ENCODE measurements at regions not wholly inside any gene's neighbourhood (a gene's known extent, or its start where the extent isn't known, plus 50 kb on each side); places are given as distances from the start of the nearest gene placed in this dataset.

GRCh38 chr1:71262970-71263369 is 182.1 kb upstream of the ZRANB2 start:
- DNase-seq = no peak

GRCh38 chr1:71252900-71253299 is 172.1 kb upstream of the ZRANB2 start:
- DNase-seq = no peak

GRCh38 chr1:71245246-71245645 is 164.4 kb upstream of the ZRANB2 start:
- DNase-seq = no peak

GRCh38 chr1:71242239-71242638 is 161.4 kb upstream of the ZRANB2 start:
- DNase-seq = no peak

GRCh38 chr1:71240656-71241055 is 159.8 kb upstream of the ZRANB2 start:
- no peak for DNase-seq

- DNase-seq = no peak
Observed at GRCh38 chr1:71236503-71236902, 155.7 kb upstream of the ZRANB2 start.

GRCh38 chr1:71233645-71234044 is 152.8 kb upstream of the ZRANB2 start:
- DNase-seq = no peak

GRCh38 chr1:71232786-71233185 is 152.0 kb upstream of the ZRANB2 start:
- DNase-seq = no peak

- DNase-seq = no peak
Observed at GRCh38 chr1:71232166-71232763, 151.4 kb upstream of the ZRANB2 start.

- DNase-seq = no peak
Observed at GRCh38 chr1:71231751-71232150, 150.9 kb upstream of the ZRANB2 start.

- no peak for DNase-seq
Observed at GRCh38 chr1:71228742-71229365, 148.0 kb upstream of the ZRANB2 start.

GRCh38 chr1:71228241-71228640 is 147.4 kb upstream of the ZRANB2 start:
- no peak for DNase-seq

- DNase-seq = no peak
Observed at GRCh38 chr1:71224741-71225377, 144.0 kb upstream of the ZRANB2 start.

- no peak for DNase-seq
Observed at GRCh38 chr1:71223641-71224340, 143.0 kb upstream of the ZRANB2 start.

- DNase-seq = no peak
Observed at GRCh38 chr1:71222668-71223067, 141.8 kb upstream of the ZRANB2 start.

GRCh38 chr1:71210718-71211117 is 129.9 kb upstream of the ZRANB2 start:
- DNase-seq = no peak

- no peak for DNase-seq
Observed at GRCh38 chr1:71203241-71203640, 122.4 kb upstream of the ZRANB2 start.

GRCh38 chr1:71200503-71200902 is 119.7 kb upstream of the ZRANB2 start:
- no peak for DNase-seq

- DNase-seq = peak; percentile 3
Observed at GRCh38 chr1:71196685-71197084, 115.8 kb upstream of the ZRANB2 start.

GRCh38 chr1:71193153-71193552 is 112.3 kb upstream of the ZRANB2 start:
- DNase-seq = no peak

GRCh38 chr1:71191520-71191919 is 110.7 kb upstream of the ZRANB2 start:
- DNase-seq = no peak

- no peak for DNase-seq
Observed at GRCh38 chr1:71190843-71191242, 110.0 kb upstream of the ZRANB2 start.

- DNase-seq = no peak
Observed at GRCh38 chr1:71184410-71184809, 103.6 kb upstream of the ZRANB2 start.

GRCh38 chr1:71179997-71180396 is 99.2 kb upstream of the ZRANB2 start:
- no peak for DNase-seq
